ENCODE measurements at regions not wholly inside any gene's neighbourhood (a gene's known extent, or its start where the extent isn't known, plus 50 kb on each side); places are given as distances from the start of the nearest gene placed in this dataset.
"Not testable (repeated sequence)": the region's sequence is repeated elsewhere in the genome, so short reads cannot be mapped to it uniquely, and the experiment has no call there.

DNA sequence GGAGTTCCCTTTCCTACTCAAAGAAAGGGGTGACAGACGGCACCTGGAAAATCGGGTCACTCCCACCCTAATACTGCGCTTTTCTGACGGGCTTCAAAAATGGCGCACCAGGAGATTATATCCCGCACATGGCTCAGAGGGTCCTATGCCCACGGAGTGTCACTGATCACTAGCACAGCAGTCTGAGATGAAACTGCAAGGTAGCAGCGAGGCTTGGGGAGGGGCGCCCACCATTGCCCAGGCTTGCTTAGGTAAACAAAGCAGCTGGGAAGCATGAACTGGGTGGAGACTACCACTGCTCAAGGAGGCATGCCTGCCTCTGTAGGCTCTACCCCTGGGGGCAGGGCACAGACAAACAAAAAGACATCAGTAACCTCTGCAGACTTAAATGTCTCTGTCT lies 177.4 kb upstream of the TRIM48 start:
- not testable (repeated sequence) for TF ChIP-seq CTCF, POLR2A (IDR thresholded peaks at IDR 0.05)

Measured in Peyer's patch (tissue), 4 donors.